HG03103 (cell line): ENCODE measurements at regions not wholly inside any gene's neighbourhood (a gene's known extent, or its start where the extent isn't known, plus 50 kb on each side); places are given as distances from the start of the nearest gene placed in this dataset.

ENCODE experiments used
- ATAC-seq: cut with Tn5 transposase; IDR thresholded peaks from one replicate; pipeline ENCODE4 v1.9.1; 2021; ENCODE audit warnings: low read depth; ENCODE audit not compliant: unreplicated experiment

DNA sequence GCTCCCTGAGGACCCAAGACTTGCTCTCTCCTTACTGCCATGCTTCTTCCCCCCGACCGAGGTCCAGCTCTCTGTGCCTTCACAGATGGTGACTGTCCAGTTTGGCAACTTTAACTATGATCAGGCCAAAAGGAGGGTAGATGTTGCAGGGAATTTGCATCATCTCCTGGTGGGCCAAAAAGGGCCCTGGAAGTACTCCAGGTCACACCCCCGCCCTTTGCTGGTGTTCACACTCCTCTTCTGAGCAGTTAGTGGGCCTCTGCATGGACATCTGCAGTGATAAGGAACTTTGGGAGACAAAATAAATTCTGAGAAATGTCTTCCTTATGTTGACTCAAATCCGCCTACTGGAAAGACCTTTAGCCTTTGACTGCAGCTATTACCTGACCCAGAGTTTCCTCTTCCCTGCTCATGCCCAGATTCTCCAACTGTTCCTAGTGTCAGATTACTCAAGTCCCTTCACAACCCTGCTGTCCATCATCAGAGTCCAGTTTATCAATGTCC lies 234.4 kb downstream of the LOXHD1 start:
- no peak for ATAC-seq

DNA sequence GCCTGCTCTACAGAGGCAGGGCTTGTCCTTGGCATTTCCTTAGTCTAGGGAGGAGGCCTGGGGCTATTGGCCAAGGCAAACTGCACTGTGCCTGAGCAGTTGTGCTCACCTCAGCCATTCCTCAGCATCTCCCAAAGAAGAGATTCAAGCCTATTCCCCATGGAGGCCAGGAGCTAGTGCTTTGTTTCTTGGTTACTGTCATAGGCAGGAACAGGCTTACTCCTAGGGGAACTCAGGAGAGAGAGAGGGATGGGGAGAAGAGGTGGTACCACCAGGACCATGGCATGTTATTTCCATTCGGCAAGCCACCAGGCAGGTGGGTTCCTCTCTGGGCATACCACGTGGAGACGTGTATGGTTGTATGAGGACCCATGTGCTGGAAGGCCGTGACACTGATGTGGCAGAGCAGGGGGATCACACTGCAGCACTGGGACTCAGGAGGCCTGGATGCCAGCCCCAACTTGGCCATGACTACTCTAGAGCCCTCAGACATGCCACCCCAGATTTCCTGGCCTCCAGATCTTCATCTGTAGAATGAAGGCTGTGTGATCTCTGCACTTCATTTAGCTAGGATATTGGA lies 233.7 kb downstream of the LOXHD1 start:
- no peak for ATAC-seq

DNA sequence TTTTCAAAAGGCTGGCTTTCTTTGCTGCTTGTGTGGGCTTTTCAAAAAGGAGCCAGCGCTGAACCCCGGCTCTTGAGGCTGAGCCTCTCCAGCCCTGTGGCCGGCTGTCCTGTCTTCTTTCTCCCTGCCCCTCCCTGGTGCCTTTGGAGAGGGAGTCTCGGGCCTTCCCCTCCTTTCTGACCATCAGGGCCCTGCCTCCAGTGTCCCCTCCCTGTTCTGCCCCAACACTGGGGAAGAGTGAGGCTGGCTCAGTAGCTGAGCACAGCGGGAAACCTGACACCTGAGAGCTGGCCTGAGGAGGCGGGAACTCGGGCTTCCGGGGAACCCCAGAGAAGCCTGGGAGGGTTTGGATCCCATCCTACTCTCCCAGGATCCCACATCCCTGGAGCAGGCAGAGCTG lies 232.1 kb downstream of the LOXHD1 start:
- ATAC-seq, result no peak

DNA sequence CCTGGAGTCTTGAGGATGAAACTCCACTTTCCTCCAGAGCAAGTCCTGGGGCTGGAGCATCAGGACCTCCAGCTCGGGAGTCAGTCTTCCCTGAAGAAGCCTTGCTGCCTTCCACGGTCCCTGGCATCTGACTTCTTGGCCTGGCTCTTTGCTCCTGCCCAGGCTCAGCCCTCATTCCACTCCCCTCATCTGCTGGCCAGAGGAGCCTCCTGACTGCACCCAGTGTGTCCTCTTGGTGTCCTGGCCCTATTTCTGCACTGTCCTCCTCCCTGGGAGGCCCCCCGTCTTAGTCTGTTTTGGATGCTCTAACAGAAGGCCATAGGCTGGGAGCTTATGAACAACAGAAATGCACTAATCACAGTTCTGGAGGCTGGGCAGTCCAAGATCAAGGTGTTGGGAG lies 231.5 kb downstream of the LOXHD1 start:
- no peak for ATAC-seq

DNA sequence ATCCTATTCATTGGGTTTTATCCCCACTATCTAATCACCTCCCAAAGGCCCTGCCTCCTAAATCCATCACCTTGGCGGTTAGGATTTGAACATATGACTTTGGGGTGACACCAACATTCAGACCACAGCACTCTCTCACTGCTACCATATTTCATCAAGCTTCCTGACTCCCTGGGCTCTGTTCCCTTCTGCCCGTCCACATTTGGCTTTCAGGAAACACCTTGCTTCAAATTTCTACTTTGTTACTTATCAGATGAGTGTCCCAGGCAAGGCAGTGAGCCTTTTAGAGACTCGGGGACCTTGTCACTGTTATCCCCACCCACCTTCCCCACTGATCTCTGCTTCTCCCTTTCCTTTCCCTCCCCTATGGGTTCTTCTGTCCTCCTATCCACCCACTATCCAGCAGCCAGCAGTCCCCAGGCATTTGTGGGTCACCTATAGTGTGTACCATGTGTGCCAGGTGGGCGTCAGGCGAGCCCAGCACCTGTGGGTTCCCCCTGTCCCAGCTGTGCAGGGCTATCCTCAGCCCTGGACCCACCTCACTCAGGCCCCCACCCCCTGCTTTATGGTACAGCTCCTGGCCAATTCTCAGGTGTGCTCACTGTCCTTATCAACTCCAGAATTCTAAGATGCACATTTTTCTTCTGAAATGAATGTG lies 230.9 kb downstream of the LOXHD1 start:
- ATAC-seq, result no peak

DNA sequence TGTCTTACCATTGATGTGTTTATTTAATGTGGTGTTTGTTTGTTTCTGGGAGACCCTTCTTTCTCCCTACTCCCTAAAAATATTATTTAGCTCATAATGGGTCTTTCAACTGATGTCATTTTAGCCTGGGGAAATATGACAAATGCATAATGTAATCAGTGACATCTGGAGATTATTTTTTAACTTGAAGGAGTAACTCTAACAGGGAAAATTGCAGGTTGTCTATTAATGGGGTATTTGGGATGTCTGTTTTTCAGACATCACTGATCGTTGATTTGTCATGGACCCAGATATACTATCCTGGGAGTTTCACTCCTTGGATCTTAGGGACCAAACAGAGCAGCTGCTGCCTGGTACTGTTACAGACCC lies 230.4 kb downstream of the LOXHD1 start:
- ATAC-seq, result no peak
